GM23248 (cell line): ENCODE measurements at regions not wholly inside any gene's neighbourhood (a gene's known extent, or its start where the extent isn't known, plus 50 kb on each side); places are given as distances from the start of the nearest gene placed in this dataset.

ENCODE experiments used
- EZH2 ChIP-seq: fragments of 200-600 bp; sonication (generic); IDR thresholded peaks from 2 replicates; pipeline ENCODE4 v1.6.1; 2018; ENCODE audit warnings: antibody characterized with exemption, mild to moderate bottlenecking; ENCODE audit not compliant: insufficient read depth, poor library complexity, severe bottlenecking
- EZH2phosphoT487 ChIP-seq: fragments of 200-600 bp; sonication (generic); IDR thresholded peaks from 2 replicates; pipeline ENCODE4 v1.6.1; 2018; ENCODE audit warnings: antibody characterized with exemption, moderate library complexity, mild to moderate bottlenecking, low read depth; ENCODE audit not compliant: insufficient read depth

DNA sequence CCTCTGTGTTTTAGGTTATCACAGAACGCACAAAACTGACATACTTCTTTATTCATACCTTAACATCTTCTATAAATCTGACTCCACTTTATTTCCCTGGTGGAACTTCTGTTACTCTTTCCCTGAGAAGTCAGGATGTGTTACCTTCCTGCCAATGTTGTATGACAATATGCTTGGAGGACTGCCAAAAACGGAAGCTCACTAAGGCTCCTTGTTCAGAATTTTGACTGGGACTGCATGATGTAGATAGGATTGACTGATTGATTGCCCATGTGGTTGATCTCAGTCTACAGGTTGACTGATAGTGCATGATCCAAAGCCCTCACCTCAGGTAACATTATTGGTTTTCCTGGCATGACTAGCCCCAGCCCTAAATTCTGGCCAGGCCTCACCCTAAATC is 319.4 kb downstream of the TLR4 start:
- TF ChIP-seq EZH2phosphoT487 = no peak
- no peak for TF ChIP-seq EZH2
